ENCODE measurements at regions not wholly inside any gene's neighbourhood (a gene's known extent, or its start where the extent isn't known, plus 50 kb on each side); places are given as distances from the start of the nearest gene placed in this dataset.

GRCh38 chr20:4087923-4088322 lies 60.7 kb upstream of the SMOX start:
- no peak for TF ChIP-seq CTCF (IDR thresholded peaks at IDR 0.05)
- no peak for TF ChIP-seq POLR2A (IDR thresholded peaks at IDR 0.05)
